ENCODE measurements at regions not wholly inside any gene's neighbourhood (a gene's known extent, or its start where the extent isn't known, plus 50 kb on each side); places are given as distances from the start of the nearest gene placed in this dataset.

DNA sequence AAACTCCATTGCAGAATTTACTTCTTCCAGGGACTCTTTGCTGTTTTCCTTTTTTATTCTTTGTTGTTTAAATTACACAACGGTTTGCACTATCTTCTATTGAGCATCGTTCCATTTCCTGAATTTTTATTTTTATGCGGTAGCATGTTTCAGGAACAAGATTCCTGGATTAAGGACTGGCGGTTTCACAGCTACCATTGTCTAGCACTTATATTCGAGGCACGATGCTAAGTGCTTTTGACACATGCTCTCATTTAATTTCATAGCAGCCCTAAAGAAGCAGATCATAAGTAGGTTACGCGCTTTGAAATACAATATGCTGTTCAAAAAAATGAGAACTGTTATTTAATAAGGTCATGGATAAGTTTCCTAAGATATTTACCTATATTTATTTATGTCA, 354.4 kb downstream of the ARL6IP6 start:
- TF ChIP-seq, protein P1, sequence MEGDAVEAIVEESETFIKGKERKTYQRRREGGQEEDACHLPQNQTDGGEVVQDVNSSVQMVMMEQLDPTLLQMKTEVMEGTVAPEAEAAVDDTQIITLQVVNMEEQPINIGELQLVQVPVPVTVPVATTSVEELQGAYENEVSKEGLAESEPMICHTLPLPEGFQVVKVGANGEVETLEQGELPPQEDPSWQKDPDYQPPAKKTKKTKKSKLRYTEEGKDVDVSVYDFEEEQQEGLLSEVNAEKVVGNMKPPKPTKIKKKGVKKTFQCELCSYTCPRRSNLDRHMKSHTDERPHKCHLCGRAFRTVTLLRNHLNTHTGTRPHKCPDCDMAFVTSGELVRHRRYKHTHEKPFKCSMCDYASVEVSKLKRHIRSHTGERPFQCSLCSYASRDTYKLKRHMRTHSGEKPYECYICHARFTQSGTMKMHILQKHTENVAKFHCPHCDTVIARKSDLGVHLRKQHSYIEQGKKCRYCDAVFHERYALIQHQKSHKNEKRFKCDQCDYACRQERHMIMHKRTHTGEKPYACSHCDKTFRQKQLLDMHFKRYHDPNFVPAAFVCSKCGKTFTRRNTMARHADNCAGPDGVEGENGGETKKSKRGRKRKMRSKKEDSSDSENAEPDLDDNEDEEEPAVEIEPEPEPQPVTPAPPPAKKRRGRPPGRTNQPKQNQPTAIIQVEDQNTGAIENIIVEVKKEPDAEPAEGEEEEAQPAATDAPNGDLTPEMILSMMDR (IDR thresholded peaks at IDR 0.05; ENCODE audit: insufficient read depth, low read length, poor library complexity, severe bottlenecking), result no peak
- TF ChIP-seq EZH2phosphoT487 (conservative IDR thresholded peaks at IDR 0.05; ENCODE audit: low read length), result no peak

Measured in SU-DHL-6 (cell line).